GM12878 (cell line): ENCODE measurements at regions not wholly inside any gene's neighbourhood (a gene's known extent, or its start where the extent isn't known, plus 50 kb on each side); places are given as distances from the start of the nearest gene placed in this dataset.

Experiments used
- ATAC-seq: fragments of 200-7000 bp; cut with Tn5 transposase; 3 replicates; pipeline ENCODE4 v1.9.1; 2020; ENCODE audit warnings: mild to moderate bottlenecking, moderate library complexity
- BruUV-seq: library from RNA; stranded (reverse); fragments of 400-500 nt; replicated peaks from 2 replicates; lab custom pipeline; 2021; lab: Mats Ljungman, UMichigan
- CTCF ChIA-PET: fragments of 300-600 bp; sonication (Branson Sonifier 250); formaldehyde crosslinking; extraction: SDS; loops from one replicate; lab custom pipeline; 2021; ENCODE audit warnings: inconsistent platforms; lab: Yijun Ruan, JAX
- POLR2A ChIA-PET: fragments of 350-600 bp; formaldehyde crosslinking; extraction: SDS; loops from one replicate; lab custom pipeline; 2021; ENCODE audit warnings: inconsistent platforms; lab: Charles Lee
- RAD21 ChIA-PET: fragments of 300-600 bp; sonication (Branson Sonifier 250); formaldehyde crosslinking; loops from one replicate; lab custom pipeline; 2023; ENCODE audit warnings: antibody characterized with exemption; ENCODE audit not compliant: unreplicated experiment; lab: Charles Lee
- SMC1A ChIA-PET: fragments of 300-600 bp; sonication (Branson Sonifier 250); formaldehyde crosslinking; loops from one replicate; lab custom pipeline; 2023; ENCODE audit not compliant: unreplicated experiment, uncharacterized antibody; lab: Charles Lee
- DNase-seq: peaks from one replicate; pipeline ENCODE4 v3.0.0-alpha.2; 2011; ENCODE audit warnings: low read depth, low spot score
- FAIRE-seq: peaks from 3 replicates; lab custom pipeline; 2011; peaks lifted over from hg19 to GRCh38; lab: Jason Lieb, UNC
- H2AFZ ChIP-seq: 2 replicates; pipeline ENCODE4 v1.6.0; 2011; ENCODE audit warnings: low read depth, low read length, control low read depth; ENCODE audit not compliant: control insufficient read depth
- H3K27ac ChIP-seq: 2 replicates; pipeline ENCODE4 v1.5.1; 2011; ENCODE audit warnings: control low read depth; ENCODE audit not compliant: control insufficient read depth, insufficient read depth
- H3K27me3 ChIP-seq, 2 experiments: replicated peaks in 1 of 2; 2 replicates each; pipeline versions ENCODE4 v1.6.0 to v1.6.1; 2011; ENCODE audit warnings: low read length in 1 of 2; ENCODE audit not compliant: control insufficient read depth in 2 of 2, insufficient read depth in 2 of 2
- H3K36me3 ChIP-seq, 2 experiments: 2 replicates each; pipeline ENCODE4 v1.5.1; 2011; ENCODE audit warnings: low read length in 1 of 2; ENCODE audit not compliant: control insufficient read depth in 2 of 2, insufficient read depth in 2 of 2
- H3K4me1 ChIP-seq: 2 replicates; pipeline ENCODE4 v1.6.1; 2011; ENCODE audit warnings: mild to moderate bottlenecking, low read length, moderate library complexity, mixed read lengths; ENCODE audit not compliant: control insufficient read depth, insufficient read depth
- H3K4me2 ChIP-seq: 2 replicates; pipeline ENCODE4 v1.6.0; 2011; ENCODE audit warnings: control low read depth; ENCODE audit not compliant: control insufficient read depth, insufficient read depth
- H3K4me3 ChIP-seq: fragments of 200-600 bp; sonication (generic); 2 replicates; pipeline ENCODE4 v1.5.1; 2016
- H3K79me2 ChIP-seq: 2 replicates; pipeline ENCODE4 v1.6.0; 2011; ENCODE audit warnings: low read length; ENCODE audit not compliant: control insufficient read depth, insufficient read depth
- H3K9ac ChIP-seq: 2 replicates; pipeline ENCODE4 v1.8.0; 2011; ENCODE audit warnings: low read length, control low read depth, mixed read lengths; ENCODE audit not compliant: control insufficient read depth, insufficient read depth
- H3K9me3 ChIP-seq: replicated peaks from 3 replicates; pipeline ENCODE4 v1.5.1; 2011; ENCODE audit warnings: mild to moderate bottlenecking, low read length; ENCODE audit not compliant: control insufficient read depth, insufficient read depth
- H4K20me1 ChIP-seq: 2 replicates; pipeline ENCODE4 v1.6.0; 2011; ENCODE audit not compliant: control insufficient read depth, insufficient read depth
- CEBPZ ChIP-seq: fragments of 150-350 bp; IDR thresholded peaks from 2 replicates; pipeline ENCODE4 v1.6.1; 2016; ENCODE audit warnings: low read depth, low read length
- CHD1 ChIP-seq: IDR thresholded peaks from 2 replicates; pipeline ENCODE4 v1.6.1; 2012; ENCODE audit warnings: low read depth, low read length, improper control_type of control experiment
- CHD2 ChIP-seq: IDR thresholded peaks from 2 replicates; pipeline ENCODE4 v1.6.1; 2011; ENCODE audit warnings: low read depth, low read length, improper control_type of control experiment, borderline replicate concordance
- CHD4 ChIP-seq: fragments of 200-600 bp; sonication (generic); IDR thresholded peaks from 2 replicates; pipeline ENCODE4 v1.6.1; 2016; ENCODE audit warnings: mild to moderate bottlenecking
- EP300 ChIP-seq, 2 experiments: fragments of 150-350 bp in 1 of 2; IDR thresholded peaks; 2 replicates each; pipeline ENCODE4 v1.6.1; 2011 to 2012; ENCODE audit warnings: low read depth in 2 of 2, low read length in 2 of 2, borderline replicate concordance in 1 of 2, improper control_type of control experiment in 1 of 2, inconsistent platforms in 1 of 2; ENCODE audit not compliant: control insufficient read depth in 1 of 2
- HDAC6 ChIP-seq: fragments of 200-600 bp; sonication (generic); IDR thresholded peaks from one replicate; pipeline ENCODE4 v1.8.0; 2017; ENCODE audit warnings: antibody characterized with exemption; ENCODE audit not compliant: unreplicated experiment
- MYC ChIP-seq: IDR thresholded peaks from 2 replicates; pipeline ENCODE4 v1.6.1; 2011; ENCODE audit warnings: mild to moderate bottlenecking, low read length, moderate library complexity, inconsistent platforms; ENCODE audit not compliant: insufficient read depth, insufficient replicate concordance, insufficient read length, severe bottlenecking
- RAD21 ChIP-seq: IDR thresholded peaks from 2 replicates; pipeline ENCODE4 v1.6.1; 2011; ENCODE audit warnings: mild to moderate bottlenecking, low read depth, low read length, moderate library complexity; ENCODE audit not compliant: insufficient read depth
- SMAD5 ChIP-seq: IDR thresholded peaks from 2 replicates; pipeline ENCODE4 v1.6.1; 2016; ENCODE audit warnings: antibody characterized with exemption, low read depth
- SMARCA5 ChIP-seq: fragments of 450-650 bp; IDR thresholded peaks from 2 replicates; pipeline ENCODE4 v1.6.1; 2017; ENCODE audit warnings: mild to moderate bottlenecking
- ZNF24 ChIP-seq: fragments of 450-650 bp; IDR thresholded peaks from 2 replicates; pipeline ENCODE4 v1.6.1; 2017; ENCODE audit warnings: antibody characterized with exemption, mild to moderate bottlenecking
- WGBS: methylation state at CpG from one replicate; pipeline ENCODE4 v1.1.6; 2016; ENCODE audit warnings: low lambda C conversion rate; ENCODE audit not compliant: insufficient replicate concordance, insufficient coverage; ENCODE audit errors: missing lambda C conversion rate; 5-methylcytosine and 5-hydroxymethylcytosine counted together
- in situ Hi-C: fragments of 300-500 bp; cut with MboI; formaldehyde crosslinking; loops from 9 replicates; pipeline ENCODE4 v1.14.3; 2018; ENCODE audit warnings: mixed read lengths
- intact Hi-C: fragments of 100-400 bp; cut with micrococcal nuclease; formaldehyde crosslinking; loops from one replicate; pipeline ENCODE4 v1.14.2; 2022; ENCODE audit not compliant: unreplicated experiment
- TF ChIP-seq, protein P1 (sequence below): fragments of 450-650 bp; IDR thresholded peaks from 2 replicates; pipeline ENCODE4 v1.6.1; 2017; ENCODE audit warnings: antibody characterized with exemption, mild to moderate bottlenecking, moderate library complexity

DNA sequence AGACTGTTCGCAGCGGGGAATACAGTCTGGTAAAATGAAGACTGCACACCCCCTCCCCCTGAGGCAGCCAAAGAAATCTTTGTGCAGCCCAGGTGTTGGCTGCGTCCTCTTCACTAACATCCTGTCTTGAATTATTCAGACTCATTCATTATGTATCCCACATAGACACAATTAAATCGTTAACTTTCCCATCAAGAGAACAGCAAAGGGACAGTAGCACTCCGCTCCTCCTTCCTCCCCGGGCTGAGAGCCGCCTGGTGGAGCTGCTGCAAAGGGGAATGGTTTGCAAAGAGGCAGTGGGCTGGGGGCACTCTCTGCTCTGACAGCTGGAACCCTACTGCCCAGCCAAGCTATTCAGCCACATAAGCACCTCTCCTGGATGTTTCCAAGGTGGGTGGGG lies 290.0 kb upstream of the SOX9 start:
- intact Hi-C loops: no loop called here
- no TSS peak for BruUV-seq
- Histone ChIP-seq H2AFZ (no peak overlapping the region), H3K27me3 (no peaks in the 10 kb centered on the region), H3K36me3 (no peaks in the 10 kb centered on the region), H3K79me2 (no peaks in the 10 kb centered on the region), H3K4me2 (no peak overlapping the region), H3K9me3 (no peaks in the 10 kb centered on the region), H4K20me1 (no peaks in the 10 kb centered on the region), H3K27ac (no peak overlapping the region), H3K9ac (no peak overlapping the region), H3K4me3 (no peak overlapping the region), H3K4me1 (no peaks in the 10 kb centered on the region)
- RAD21 ChIA-PET: no interaction called here
- ATAC-seq (no peak), DNase-seq (no peak), FAIRE-seq (no peak)
- CTCF ChIA-PET: no interaction called here
- POLR2A ChIA-PET: no interaction called here
- 33% methylated on average over 7 of the region's 7 CpGs for WGBS
- in situ Hi-C loops: no loop called here
- TF ChIP-seq RAD21: 0 out of 2 replicates have a peak, but pooled peaks have one; percentile 4
- TF ChIP-seq, protein P1, sequence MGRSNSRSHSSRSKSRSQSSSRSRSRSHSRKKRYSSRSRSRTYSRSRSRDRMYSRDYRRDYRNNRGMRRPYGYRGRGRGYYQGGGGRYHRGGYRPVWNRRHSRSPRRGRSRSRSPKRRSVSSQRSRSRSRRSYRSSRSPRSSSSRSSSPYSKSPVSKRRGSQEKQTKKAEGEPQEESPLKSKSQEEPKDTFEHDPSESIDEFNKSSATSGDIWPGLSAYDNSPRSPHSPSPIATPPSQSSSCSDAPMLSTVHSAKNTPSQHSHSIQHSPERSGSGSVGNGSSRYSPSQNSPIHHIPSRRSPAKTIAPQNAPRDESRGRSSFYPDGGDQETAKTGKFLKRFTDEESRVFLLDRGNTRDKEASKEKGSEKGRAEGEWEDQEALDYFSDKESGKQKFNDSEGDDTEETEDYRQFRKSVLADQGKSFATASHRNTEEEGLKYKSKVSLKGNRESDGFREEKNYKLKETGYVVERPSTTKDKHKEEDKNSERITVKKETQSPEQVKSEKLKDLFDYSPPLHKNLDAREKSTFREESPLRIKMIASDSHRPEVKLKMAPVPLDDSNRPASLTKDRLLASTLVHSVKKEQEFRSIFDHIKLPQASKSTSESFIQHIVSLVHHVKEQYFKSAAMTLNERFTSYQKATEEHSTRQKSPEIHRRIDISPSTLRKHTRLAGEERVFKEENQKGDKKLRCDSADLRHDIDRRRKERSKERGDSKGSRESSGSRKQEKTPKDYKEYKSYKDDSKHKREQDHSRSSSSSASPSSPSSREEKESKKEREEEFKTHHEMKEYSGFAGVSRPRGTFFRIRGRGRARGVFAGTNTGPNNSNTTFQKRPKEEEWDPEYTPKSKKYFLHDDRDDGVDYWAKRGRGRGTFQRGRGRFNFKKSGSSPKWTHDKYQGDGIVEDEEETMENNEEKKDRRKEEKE: no peak
- SMC1A ChIA-PET: no interaction called here

GRCh38 chr17:71842986-71843385 lies 277.8 kb upstream of the SOX9 start:
- BruUV-seq: no TSS peak
- Histone ChIP-seq H4K20me1 (no peaks in the 10 kb centered on the region), H3K9ac (no peak overlapping the region), H3K79me2 (no peaks in the 10 kb centered on the region), H2AFZ (no peak overlapping the region), H3K9me3 (no peaks in the 10 kb centered on the region; the same call in 2 of the 3 replicates), H3K4me2 (no peak overlapping the region), H3K27me3 (no peaks in the 10 kb centered on the region), H3K27ac (no peak overlapping the region), H3K4me3 (no peak overlapping the region), H3K4me1 (no peaks in the 10 kb centered on the region), H3K36me3 (no peaks in the 10 kb centered on the region)
- in situ Hi-C loops: no loop called here
- FAIRE-seq (no peak), DNase-seq (no peak), ATAC-seq (no peak)
- POLR2A ChIA-PET: no interaction called here
- CTCF ChIA-PET: interaction anchor here (0.7 kb wide), 1 partner anchor 10 kb away, joined by 3 read pairs; no protein-coding TSS in a partner anchor
- intact Hi-C loops: no loop called here
- WGBS: 67% methylated on average over 3 of the region's 3 CpGs
- RAD21 ChIA-PET: no interaction called here
- SMC1A ChIA-PET: interaction anchor here (0.7 to 1.4 kb wide), 3 partner anchors 9 to 161 kb away, joined by 3 to 4 read pairs (median 3); no protein-coding TSS in a partner anchor
- TF ChIP-seq CHD2 (no peak), SMAD5 (no peak), EP300 (IDR thresholded peaks at IDR 0.05; ENCODE audit: borderline replicate concordance in 1 of 2, control insufficient read depth in 1 of 2, low read depth in 2 of 2, low read length in 2 of 2) (no peak), ZNF24 (no peak), CHD1 (no peak), MYC (no peak), SMARCA5 (no peak), HDAC6 (no peak), CEBPZ (no peak), CHD4 (no peak)
